WERI-Rb-1 (cell line): ENCODE measurements at regions not wholly inside any gene's neighbourhood (a gene's known extent, or its start where the extent isn't known, plus 50 kb on each side); places are given as distances from the start of the nearest gene placed in this dataset.

ENCODE experiments used
- DNase-seq: peaks from one replicate; pipeline ENCODE4 v3.0.0-alpha.2; 2020
- H3K27ac ChIP-seq: fragments of 250-450 bp; sonication (Bioruptor Pico); 2 replicates; pipeline ENCODE4 v1.5.1; 2020; ENCODE audit warnings: mild to moderate bottlenecking, moderate library complexity
- H3K27me3 ChIP-seq: fragments of 250-450 bp; sonication (Bioruptor Pico); 2 replicates; pipeline ENCODE4 v1.5.1; 2021; ENCODE audit warnings: mild to moderate bottlenecking, low read depth, moderate library complexity; ENCODE audit not compliant: insufficient read depth, severe bottlenecking
- H3K36me3 ChIP-seq: fragments of 250-450 bp; sonication (Bioruptor Pico); 2 replicates; pipeline ENCODE4 v1.5.1; 2020; ENCODE audit warnings: mild to moderate bottlenecking, moderate library complexity
- H3K4me3 ChIP-seq: 2 replicates; pipeline ENCODE4 v1.5.1; 2011; ENCODE audit warnings: low read depth, mild to moderate bottlenecking, control low read depth, low read length
- H3K9me3 ChIP-seq: fragments of 250-450 bp; sonication (Bioruptor Pico); 2 replicates; pipeline ENCODE4 v1.5.1; 2021; ENCODE audit warnings: mild to moderate bottlenecking, moderate library complexity; ENCODE audit not compliant: severe bottlenecking
- CTCF ChIP-seq: IDR thresholded peaks from 2 replicates; pipeline ENCODE4 v1.5.1; 2011; ENCODE audit warnings: low read depth, mild to moderate bottlenecking, control low read depth, inconsistent platforms, low read length

DNA sequence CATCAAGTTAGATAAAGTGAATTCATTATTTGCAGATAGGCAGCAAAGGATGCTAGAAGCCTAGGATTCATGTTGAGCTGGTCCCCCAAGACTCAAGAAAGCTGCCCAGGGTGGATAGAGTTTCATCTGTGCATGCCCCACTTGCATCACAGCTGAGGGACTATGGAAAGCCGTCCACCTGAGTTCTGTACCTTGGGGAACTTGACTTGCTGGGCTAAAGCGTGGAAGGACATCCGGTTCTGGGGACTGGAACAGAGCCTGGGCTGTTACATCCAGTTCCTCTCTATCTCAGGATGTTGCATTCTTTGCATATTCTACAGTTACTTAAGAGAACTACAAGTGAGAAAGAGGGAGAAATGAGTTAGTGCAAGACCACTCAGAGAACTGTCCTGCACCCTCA lies 458.4 kb downstream of the SHISA9 start:
- H3K27me3 ChIP-seq = no peaks in the 10 kb centered on the region
- no peak for DNase-seq
- H3K27ac ChIP-seq = no peak overlapping the region
- H3K9me3 ChIP-seq = no peaks in the 10 kb centered on the region
- H3K36me3 ChIP-seq = no peaks in the 10 kb centered on the region
- no peak overlapping the region for H3K4me3 ChIP-seq
- TF ChIP-seq CTCF = no peak

- peaks cover 8% of the 10 kb centered on the region for H3K9me3 ChIP-seq
- TF ChIP-seq CTCF = no peak
- no peaks in the 10 kb centered on the region for H3K27me3 ChIP-seq
- H3K27ac ChIP-seq = no peak overlapping the region
- no peak for DNase-seq
- H3K36me3 ChIP-seq = no peaks in the 10 kb centered on the region
- H3K4me3 ChIP-seq = no peak overlapping the region
Measured at GRCh38 chr16:13372421-13372820, 471.0 kb downstream of the SHISA9 start.

- DNase-seq = no peak
- no peaks in the 10 kb centered on the region for H3K27me3 ChIP-seq
- H3K36me3 ChIP-seq = no peaks in the 10 kb centered on the region
- TF ChIP-seq CTCF = no peak
- H3K4me3 ChIP-seq = no peak overlapping the region
- H3K9me3 ChIP-seq = peaks cover 8% of the 10 kb centered on the region
- H3K27ac ChIP-seq = no peak overlapping the region
Measured at GRCh38 chr16:13376174-13376573, 474.8 kb downstream of the SHISA9 start.

GRCh38 chr16:13377143-13377542 lies 475.7 kb downstream of the SHISA9 start:
- no peak for DNase-seq
- Histone ChIP-seq H3K27me3 (no peaks in the 10 kb centered on the region), H3K36me3 (no peaks in the 10 kb centered on the region), H3K27ac (no peak overlapping the region), H3K9me3 (peaks cover 8% of the 10 kb centered on the region), H3K4me3 (no peak overlapping the region)
- TF ChIP-seq CTCF = no peak

DNA sequence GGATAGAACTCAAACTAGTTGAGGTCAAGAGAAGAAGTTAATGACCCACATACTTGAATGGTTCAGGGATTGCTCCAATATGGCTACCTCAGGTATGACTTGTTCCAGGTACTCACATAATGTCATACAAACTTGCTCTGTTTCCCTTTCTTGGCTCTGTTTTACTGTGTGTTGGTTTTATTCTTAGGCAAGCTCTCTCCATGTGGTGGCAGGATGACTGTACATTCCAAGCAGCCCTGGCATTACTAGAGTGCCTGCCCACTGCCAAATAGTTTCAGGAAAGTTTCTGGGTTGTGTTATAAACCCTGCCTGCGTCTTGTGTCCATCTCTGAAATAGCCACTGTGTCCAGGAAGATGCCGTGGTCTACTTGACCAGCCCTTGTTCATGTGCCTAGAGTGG lies 476.8 kb downstream of the SHISA9 start:
- H3K36me3 ChIP-seq = no peaks in the 10 kb centered on the region
- DNase-seq = no peak
- H3K9me3 ChIP-seq = peaks cover 8% of the 10 kb centered on the region

More for the DNA sequence above, 476.8 kb downstream of the SHISA9 start:
- TF ChIP-seq CTCF = no peak
- Histone ChIP-seq H3K27me3 (no peaks in the 10 kb centered on the region), H3K27ac (no peak overlapping the region), H3K4me3 (no peak overlapping the region)
